Hepatocyte (in vitro differentiated cells): ENCODE measurements at regions not wholly inside any gene's neighbourhood (a gene's known extent, or its start where the extent isn't known, plus 50 kb on each side); places are given as distances from the start of the nearest gene placed in this dataset.
"Not testable (repeated sequence)": the region's sequence is repeated elsewhere in the genome, so short reads cannot be mapped to it uniquely, and the experiment has no call there.

Source experiments
- DNase-seq: peaks from one replicate; pipeline ENCODE4 v3.0.0-alpha.2; 2016; ENCODE audit warnings: low spot score
- H2AFZ ChIP-seq: fragments of 200-600 bp; sonication (generic); 2 replicates; pipeline ENCODE4 v1.6.0; 2016; ENCODE audit warnings: antibody characterized with exemption, mild to moderate bottlenecking
- H3K27ac ChIP-seq: fragments of 200-600 bp; sonication (generic); 2 replicates; pipeline ENCODE4 v1.5.1; 2016; ENCODE audit warnings: mild to moderate bottlenecking
- H3K27me3 ChIP-seq: fragments of 200-600 bp; sonication (generic); 2 replicates; pipeline ENCODE4 v1.6.1; 2016
- H3K36me3 ChIP-seq: fragments of 200-600 bp; sonication (generic); replicated peaks from 2 replicates; pipeline ENCODE4 v1.5.1; 2016; ENCODE audit warnings: low read depth; ENCODE audit not compliant: insufficient read depth
- H3K4me1 ChIP-seq: fragments of 200-600 bp; sonication (generic); 2 replicates; pipeline ENCODE4 v1.5.1; 2016; ENCODE audit warnings: mild to moderate bottlenecking, moderate library complexity; ENCODE audit not compliant: insufficient read depth
- H3K4me2 ChIP-seq: fragments of 200-600 bp; sonication (generic); 2 replicates; pipeline ENCODE4 v1.6.0; 2016
- H3K4me3 ChIP-seq: fragments of 200-600 bp; sonication (generic); 2 replicates; pipeline ENCODE4 v1.5.1; 2016; ENCODE audit warnings: mild to moderate bottlenecking
- H3K79me2 ChIP-seq: fragments of 200-600 bp; sonication (generic); 2 replicates; pipeline ENCODE4 v1.6.0; 2017; ENCODE audit warnings: mild to moderate bottlenecking
- H3K9me2 ChIP-seq: fragments of 200-600 bp; sonication (generic); replicated peaks from 2 replicates; pipeline ENCODE4 v1.6.0; 2017; ENCODE audit warnings: mild to moderate bottlenecking; ENCODE audit not compliant: insufficient read depth
- H3K9me3 ChIP-seq: fragments of 200-600 bp; sonication (generic); 2 replicates; pipeline ENCODE4 v1.5.1; 2016; ENCODE audit warnings: low read depth, mild to moderate bottlenecking
- H4K20me1 ChIP-seq: fragments of 200-600 bp; sonication (generic); 2 replicates; pipeline ENCODE4 v1.6.0; 2016; ENCODE audit warnings: mild to moderate bottlenecking; ENCODE audit not compliant: insufficient read depth, poor library complexity, severe bottlenecking
- EZH2 ChIP-seq: fragments of 200-600 bp; sonication (generic); IDR thresholded peaks from 2 replicates; pipeline ENCODE4 v1.6.1; 2016; ENCODE audit warnings: antibody characterized with exemption, mild to moderate bottlenecking, borderline replicate concordance
- EZH2phosphoT487 ChIP-seq: fragments of 200-600 bp; sonication (generic); IDR thresholded peaks from one replicate; pipeline ENCODE4 v1.6.1; 2018; ENCODE audit warnings: antibody characterized with exemption, mild to moderate bottlenecking, low read depth, moderate library complexity; ENCODE audit not compliant: unreplicated experiment, severe bottlenecking
- WGBS: methylation state at CpG from one replicate; pipeline ENCODE4 v1.1.6; 2016; ENCODE audit warnings: low lambda C conversion rate; ENCODE audit errors: missing lambda C conversion rate; 5-methylcytosine and 5-hydroxymethylcytosine counted together
- TF ChIP-seq, protein P1 (sequence below): fragments of 200-600 bp; sonication (generic); IDR thresholded peaks from 2 replicates; pipeline ENCODE4 v1.5.1; 2016; ENCODE audit warnings: antibody characterized with exemption, mild to moderate bottlenecking; ENCODE audit not compliant: poor library complexity

DNA sequence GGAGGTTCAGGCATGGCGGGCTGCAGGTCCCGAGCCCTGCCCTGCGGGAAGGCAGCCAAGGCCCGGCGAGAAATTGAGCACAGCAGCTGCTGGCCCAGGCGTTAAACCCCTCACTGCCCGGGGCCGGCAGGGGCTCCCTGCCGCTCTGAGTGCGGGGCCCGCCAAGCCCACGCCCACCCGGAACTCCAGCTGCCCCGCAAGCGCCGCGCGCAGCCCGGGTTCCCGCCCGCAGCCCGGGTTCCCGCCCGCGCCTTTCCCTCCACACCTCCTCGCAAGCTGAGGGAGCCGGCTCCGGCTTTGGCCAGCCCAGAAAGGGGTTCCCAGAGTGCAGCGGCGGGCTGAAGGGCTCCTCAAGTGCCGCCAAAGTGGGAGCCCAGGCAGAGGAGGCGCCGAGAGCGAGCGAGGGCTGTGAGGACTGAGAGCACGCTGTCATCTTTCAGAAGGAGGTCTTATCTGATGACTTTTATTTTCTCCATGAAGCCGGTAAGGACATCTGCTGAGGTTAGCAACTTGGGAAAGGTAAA lies 439.6 kb upstream of the ANO5 start:
- not testable (repeated sequence) for H3K79me2 ChIP-seq, H3K9me3 ChIP-seq, DNase-seq, H2AFZ ChIP-seq, H4K20me1 ChIP-seq, H3K27me3 ChIP-seq, H3K4me3 ChIP-seq, H3K9me2 ChIP-seq, H3K36me3 ChIP-seq, H3K27ac ChIP-seq, H3K4me2 ChIP-seq, H3K4me1 ChIP-seq
- 97% methylated on average over 16 of the region's 37 CpGs for WGBS

DNA sequence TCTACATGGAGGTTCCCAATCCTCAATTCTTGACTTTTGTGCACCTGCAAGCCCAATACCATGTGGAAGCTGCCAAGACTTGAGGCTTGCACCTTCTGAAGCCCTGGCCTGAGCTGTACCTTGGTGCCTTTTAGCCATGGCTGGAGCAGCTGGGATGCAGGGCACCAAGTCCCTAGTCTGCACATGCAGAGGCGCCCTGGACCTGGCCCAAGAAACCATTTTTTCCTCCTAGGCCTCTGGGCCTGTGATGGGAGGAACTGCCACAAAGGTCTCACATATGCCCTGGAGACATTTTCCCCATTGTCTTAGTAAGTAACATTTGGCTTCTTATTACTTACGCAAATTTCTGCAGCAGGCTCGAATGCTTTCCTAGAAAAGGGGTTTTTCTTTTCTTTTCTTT lies 431.9 kb upstream of the ANO5 start:
- H3K9me2 ChIP-seq, result no peaks in the 10 kb centered on the region
- H3K36me3 ChIP-seq, result no peaks in the 10 kb centered on the region
- no peaks in the 10 kb centered on the region for H3K27me3 ChIP-seq
- DNase-seq, result no peak
- H3K79me2 ChIP-seq, result no peaks in the 10 kb centered on the region
- H3K4me3 ChIP-seq, result no peak overlapping the region
- H4K20me1 ChIP-seq, result no peaks in the 10 kb centered on the region
- no peak overlapping the region for H2AFZ ChIP-seq
- no peaks in the 10 kb centered on the region for H3K9me3 ChIP-seq
- WGBS, result 84% methylated on average over 3 of the region's 3 CpGs
- H3K4me1 ChIP-seq, result no peaks in the 10 kb centered on the region
- no peak overlapping the region for H3K4me2 ChIP-seq
- TF ChIP-seq, protein P1, sequence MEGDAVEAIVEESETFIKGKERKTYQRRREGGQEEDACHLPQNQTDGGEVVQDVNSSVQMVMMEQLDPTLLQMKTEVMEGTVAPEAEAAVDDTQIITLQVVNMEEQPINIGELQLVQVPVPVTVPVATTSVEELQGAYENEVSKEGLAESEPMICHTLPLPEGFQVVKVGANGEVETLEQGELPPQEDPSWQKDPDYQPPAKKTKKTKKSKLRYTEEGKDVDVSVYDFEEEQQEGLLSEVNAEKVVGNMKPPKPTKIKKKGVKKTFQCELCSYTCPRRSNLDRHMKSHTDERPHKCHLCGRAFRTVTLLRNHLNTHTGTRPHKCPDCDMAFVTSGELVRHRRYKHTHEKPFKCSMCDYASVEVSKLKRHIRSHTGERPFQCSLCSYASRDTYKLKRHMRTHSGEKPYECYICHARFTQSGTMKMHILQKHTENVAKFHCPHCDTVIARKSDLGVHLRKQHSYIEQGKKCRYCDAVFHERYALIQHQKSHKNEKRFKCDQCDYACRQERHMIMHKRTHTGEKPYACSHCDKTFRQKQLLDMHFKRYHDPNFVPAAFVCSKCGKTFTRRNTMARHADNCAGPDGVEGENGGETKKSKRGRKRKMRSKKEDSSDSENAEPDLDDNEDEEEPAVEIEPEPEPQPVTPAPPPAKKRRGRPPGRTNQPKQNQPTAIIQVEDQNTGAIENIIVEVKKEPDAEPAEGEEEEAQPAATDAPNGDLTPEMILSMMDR, result no peak
- TF ChIP-seq EZH2phosphoT487, result no peak
- no peak for TF ChIP-seq EZH2
- H3K27ac ChIP-seq, result no peak overlapping the region

DNA sequence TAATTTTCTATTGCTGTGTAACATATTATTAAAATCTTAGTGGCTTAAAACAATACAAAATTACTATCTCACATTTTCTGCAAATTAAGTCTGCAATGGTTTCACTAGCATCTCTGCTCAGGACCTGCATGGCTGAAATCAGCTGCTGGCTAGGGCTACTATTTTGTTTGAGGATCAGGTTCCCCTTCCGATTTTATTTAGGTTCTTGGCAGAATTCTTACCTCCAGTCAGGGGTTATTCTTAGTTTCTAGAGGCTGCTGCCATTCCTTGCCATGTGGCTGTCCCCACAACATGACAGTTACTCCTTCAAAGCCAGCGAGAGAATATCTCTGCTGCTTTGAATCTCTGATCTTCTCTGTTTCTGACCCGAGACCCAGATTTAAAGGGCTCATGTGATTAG lies 424.5 kb upstream of the ANO5 start:
- Histone ChIP-seq H3K4me3 (no peak overlapping the region), H3K27me3 (no peaks in the 10 kb centered on the region), H3K79me2 (no peaks in the 10 kb centered on the region), H4K20me1 (no peaks in the 10 kb centered on the region), H3K9me3 (no peaks in the 10 kb centered on the region), H3K4me2 (no peak overlapping the region), H3K27ac (no peak overlapping the region), H3K9me2 (no peaks in the 10 kb centered on the region), H3K4me1 (no peaks in the 10 kb centered on the region), H3K36me3 (no peaks in the 10 kb centered on the region), H2AFZ (no peak overlapping the region)
- DNase-seq, result no peak
- 67% methylated on average over 3 of the region's 3 CpGs for WGBS
- TF ChIP-seq EZH2phosphoT487 (no peak), EZH2 (no peak)
- TF ChIP-seq, protein P1, result no peak

DNA sequence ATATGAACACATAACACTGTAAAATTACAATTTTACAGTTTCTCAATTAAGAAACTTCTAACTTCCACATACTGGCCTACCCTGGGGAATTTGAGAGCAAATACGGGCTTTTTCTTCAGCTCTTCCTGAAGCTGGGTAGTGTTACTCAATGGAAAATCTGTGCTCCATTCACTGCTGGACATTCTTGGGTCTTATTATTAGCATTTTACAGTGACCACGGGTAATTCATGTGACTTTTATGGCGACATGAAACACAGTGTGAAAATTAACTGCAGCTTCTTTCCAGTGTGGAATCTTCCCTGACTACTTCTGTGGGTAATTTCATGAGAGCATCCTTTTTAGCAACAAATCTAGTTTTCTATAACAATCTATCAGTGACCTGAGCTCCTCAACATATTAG lies 423.7 kb upstream of the ANO5 start:
- H3K9me3 ChIP-seq, result no peaks in the 10 kb centered on the region
- H3K79me2 ChIP-seq, result no peaks in the 10 kb centered on the region
- no peaks in the 10 kb centered on the region for H3K27me3 ChIP-seq
- TF ChIP-seq EZH2 (no peak), EZH2phosphoT487 (no peak)
- TF ChIP-seq, protein P1, result no peak
- no peak overlapping the region for H2AFZ ChIP-seq
- no peak overlapping the region for H3K4me2 ChIP-seq
- H3K4me3 ChIP-seq, result no peak overlapping the region
- 73% methylated on average over 3 of the region's 3 CpGs for WGBS
- H3K9me2 ChIP-seq, result no peaks in the 10 kb centered on the region
- no peaks in the 10 kb centered on the region for H3K36me3 ChIP-seq
- DNase-seq, result no peak
- no peaks in the 10 kb centered on the region for H3K4me1 ChIP-seq
- H4K20me1 ChIP-seq, result no peaks in the 10 kb centered on the region
- H3K27ac ChIP-seq, result no peak overlapping the region
